ENCODE measurements at regions not wholly inside any gene's neighbourhood (a gene's known extent, or its start where the extent isn't known, plus 50 kb on each side); places are given as distances from the start of the nearest gene placed in this dataset.

GRCh38 chr10:109474812-109475211 lies 448.5 kb downstream of the XPNPEP1 start:
- TF ChIP-seq, protein P1, sequence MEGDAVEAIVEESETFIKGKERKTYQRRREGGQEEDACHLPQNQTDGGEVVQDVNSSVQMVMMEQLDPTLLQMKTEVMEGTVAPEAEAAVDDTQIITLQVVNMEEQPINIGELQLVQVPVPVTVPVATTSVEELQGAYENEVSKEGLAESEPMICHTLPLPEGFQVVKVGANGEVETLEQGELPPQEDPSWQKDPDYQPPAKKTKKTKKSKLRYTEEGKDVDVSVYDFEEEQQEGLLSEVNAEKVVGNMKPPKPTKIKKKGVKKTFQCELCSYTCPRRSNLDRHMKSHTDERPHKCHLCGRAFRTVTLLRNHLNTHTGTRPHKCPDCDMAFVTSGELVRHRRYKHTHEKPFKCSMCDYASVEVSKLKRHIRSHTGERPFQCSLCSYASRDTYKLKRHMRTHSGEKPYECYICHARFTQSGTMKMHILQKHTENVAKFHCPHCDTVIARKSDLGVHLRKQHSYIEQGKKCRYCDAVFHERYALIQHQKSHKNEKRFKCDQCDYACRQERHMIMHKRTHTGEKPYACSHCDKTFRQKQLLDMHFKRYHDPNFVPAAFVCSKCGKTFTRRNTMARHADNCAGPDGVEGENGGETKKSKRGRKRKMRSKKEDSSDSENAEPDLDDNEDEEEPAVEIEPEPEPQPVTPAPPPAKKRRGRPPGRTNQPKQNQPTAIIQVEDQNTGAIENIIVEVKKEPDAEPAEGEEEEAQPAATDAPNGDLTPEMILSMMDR (IDR thresholded peaks at IDR 0.05; ENCODE audit: insufficient read depth, low read depth, low read length) = no peak
- H3K4me3 ChIP-seq (ENCODE audit: low read depth, low read length) = no peak overlapping the region
- DNase-seq (ENCODE audit: low read depth) = no peak

GRCh38 chr10:109474261-109474660 lies 449.1 kb downstream of the XPNPEP1 start:
- no peak overlapping the region for H3K4me3 ChIP-seq (ENCODE audit: low read depth, low read length)
- TF ChIP-seq, protein P1 (IDR thresholded peaks at IDR 0.05; ENCODE audit: insufficient read depth, low read depth, low read length) = no peak
- DNase-seq (ENCODE audit: low read depth) = no peak

GRCh38 chr10:109467551-109467950 lies 455.8 kb downstream of the XPNPEP1 start:
- TF ChIP-seq, protein P1 (IDR thresholded peaks at IDR 0.05; ENCODE audit: insufficient read depth, low read depth, low read length) = no peak
- H3K4me3 ChIP-seq (ENCODE audit: low read depth, low read length) = no peak overlapping the region
- DNase-seq (ENCODE audit: low read depth) = no peak

- H3K4me3 ChIP-seq (ENCODE audit: low read depth, low read length) = no peak overlapping the region
Observed at GRCh38 chr10:109464949-109465348, 458.4 kb downstream of the XPNPEP1 start.

GRCh38 chr10:109457302-109457638 lies 466.0 kb downstream of the XPNPEP1 start:
- H3K4me3 ChIP-seq (ENCODE audit: low read depth, low read length) = peak overlapping the region; percentile 44
- TF ChIP-seq, protein P1 (IDR thresholded peaks at IDR 0.05; ENCODE audit: insufficient read depth, low read depth, low read length) = no peak
- DNase-seq (ENCODE audit: low read depth) = no peak

More at GRCh38 chr10:109464949-109465348, 458.4 kb downstream of the XPNPEP1 start:
- TF ChIP-seq, protein P1 (IDR thresholded peaks at IDR 0.05; ENCODE audit: insufficient read depth, low read depth, low read length) = no peak
- DNase-seq (ENCODE audit: low read depth) = no peak

DNA sequence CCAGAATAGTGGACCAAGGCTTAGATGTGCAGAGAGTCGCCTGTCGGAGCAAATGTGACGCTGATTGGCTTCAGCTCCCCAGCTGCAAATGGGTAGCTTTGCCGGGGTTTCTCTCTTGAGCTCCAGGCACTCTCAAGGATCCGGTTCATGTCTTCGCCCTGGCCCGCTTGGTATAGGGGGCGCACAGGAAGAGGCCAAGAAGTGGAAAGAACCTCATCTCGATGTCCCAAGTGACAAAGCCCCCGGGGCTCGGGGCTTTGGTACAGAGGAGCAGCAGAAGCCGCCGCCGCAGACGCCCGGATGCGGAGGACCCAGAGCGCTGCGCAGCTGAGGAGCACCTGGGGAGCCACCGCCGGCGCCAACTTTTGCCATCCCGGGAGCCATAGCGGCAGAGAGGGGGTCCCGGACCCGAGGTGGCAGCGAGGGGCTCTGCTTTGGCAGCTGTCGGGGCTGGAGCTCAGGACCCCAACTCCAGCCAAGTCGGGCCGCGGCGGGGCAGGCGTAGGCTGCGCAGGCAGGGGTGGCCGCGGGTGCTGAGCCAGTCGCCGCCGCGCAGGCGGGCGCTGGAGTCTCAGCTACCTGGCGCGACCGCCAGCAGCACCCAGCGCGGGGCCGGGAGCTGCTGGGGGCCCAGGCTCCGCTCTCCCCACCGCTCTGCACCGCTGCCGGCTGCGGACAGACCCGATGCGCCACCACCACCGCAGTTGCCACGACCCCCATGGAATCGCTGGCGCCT lies 466.6 kb downstream of the XPNPEP1 start:
- peak; percentile 3 for DNase-seq (ENCODE audit: low read depth)
- peak overlapping the region; percentile 44 for H3K4me3 ChIP-seq (ENCODE audit: low read depth, low read length)
- TF ChIP-seq, protein P1 (IDR thresholded peaks at IDR 0.05; ENCODE audit: insufficient read depth, low read depth, low read length) = no peak

DNA sequence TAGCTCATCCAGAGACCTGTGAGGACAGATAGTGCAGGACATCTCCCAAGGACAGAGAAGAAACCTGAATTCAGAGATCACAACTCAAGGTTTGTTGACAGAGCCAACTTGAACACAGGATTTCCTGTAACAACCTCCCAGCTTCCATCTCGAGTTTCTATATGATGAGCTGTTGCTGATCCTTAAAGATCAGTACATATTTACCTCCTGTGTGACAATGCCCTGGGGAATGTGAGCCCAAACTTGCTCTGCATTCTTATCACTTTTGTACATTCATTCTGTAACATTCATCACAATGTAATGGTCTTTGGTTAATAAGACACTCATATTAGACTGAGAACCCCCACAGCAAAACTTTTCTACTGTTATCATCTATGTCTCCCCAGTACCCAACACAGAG lies 468.6 kb downstream of the XPNPEP1 start:
- H3K4me3 ChIP-seq (ENCODE audit: low read depth, low read length) = no peak overlapping the region
- no peak for DNase-seq (ENCODE audit: low read depth)
- TF ChIP-seq, protein P1 (IDR thresholded peaks at IDR 0.05; ENCODE audit: insufficient read depth, low read depth, low read length) = no peak

All from fibroblast of villous mesenchyme (primary cell).